Neural crest cell (in vitro differentiated cells): ENCODE measurements at regions not wholly inside any gene's neighbourhood (a gene's known extent, or its start where the extent isn't known, plus 50 kb on each side); places are given as distances from the start of the nearest gene placed in this dataset.

ENCODE experiments used
- DNase-seq: peaks from one replicate; pipeline ENCODE4 v3.0.0; 2021; ENCODE audit warnings: low read depth, mixed read lengths, low spot score
- H3K27ac Mint-ChIP-seq: one replicate; pipeline ENCODE4 v1.8.0; 2021; ENCODE audit warnings: mild to moderate bottlenecking, mixed read lengths; ENCODE audit not compliant: unreplicated experiment
- H3K27me3 Mint-ChIP-seq: 2 replicates; pipeline ENCODE4 v1.8.0; 2021; ENCODE audit warnings: low read depth, mild to moderate bottlenecking, mixed read lengths
- H3K36me3 Mint-ChIP-seq: 2 replicates; pipeline ENCODE4 v1.8.0; 2021; ENCODE audit warnings: low read depth, mild to moderate bottlenecking, mixed read lengths
- H3K4me1 Mint-ChIP-seq: 2 replicates; pipeline ENCODE4 v1.8.0; 2021; ENCODE audit warnings: mixed read lengths
- H3K4me3 Mint-ChIP-seq: one replicate; pipeline ENCODE4 v1.8.0; 2021; ENCODE audit warnings: mild to moderate bottlenecking, mixed read lengths
- H3K9me3 Mint-ChIP-seq: 2 replicates; pipeline ENCODE4 v1.8.0; 2021; ENCODE audit warnings: mixed read lengths
- CTCF ChIP-seq: fragments of 200-600 bp; sonication (generic); conservative IDR thresholded peaks from 2 replicates; pipeline ENCODE4 v1.5.0; 2021; ENCODE audit warnings: antibody characterized with exemption, mild to moderate bottlenecking

GRCh38 chr14:54172114-54172513 lies 215.5 kb upstream of the BMP4 start:
- Mint-ChIP-seq H3K27ac (no peak overlapping the region), H3K4me3 (no peak overlapping the region), H3K27me3 (no peaks in the 10 kb centered on the region), H3K9me3 (no peaks in the 10 kb centered on the region), H3K4me1 (peaks cover 24% of the 10 kb centered on the region), H3K36me3 (no peaks in the 10 kb centered on the region)
- TF ChIP-seq CTCF: no peak
- DNase-seq: no peak

GRCh38 chr14:54172562-54172961 lies 215.9 kb upstream of the BMP4 start:
- no peak for DNase-seq
- Mint-ChIP-seq H3K4me3 (no peak overlapping the region), H3K36me3 (no peaks in the 10 kb centered on the region), H3K27ac (no peak overlapping the region), H3K4me1 (peaks cover 24% of the 10 kb centered on the region), H3K27me3 (no peaks in the 10 kb centered on the region), H3K9me3 (no peaks in the 10 kb centered on the region)
- no peak for TF ChIP-seq CTCF

GRCh38 chr14:54173802-54174201 lies 217.2 kb upstream of the BMP4 start:
- H3K4me3 Mint-ChIP-seq: no peak overlapping the region
- no peaks in the 10 kb centered on the region for H3K27me3 Mint-ChIP-seq
- H3K27ac Mint-ChIP-seq: no peak overlapping the region
- H3K9me3 Mint-ChIP-seq: no peaks in the 10 kb centered on the region
- no peak for TF ChIP-seq CTCF
- peaks cover 30% of the 10 kb centered on the region for H3K4me1 Mint-ChIP-seq
- H3K36me3 Mint-ChIP-seq: no peaks in the 10 kb centered on the region
- DNase-seq: no peak

GRCh38 chr14:54174457-54174856 lies 217.8 kb upstream of the BMP4 start:
- Mint-ChIP-seq H3K36me3 (no peaks in the 10 kb centered on the region), H3K4me3 (no peak overlapping the region), H3K27ac (no peak overlapping the region), H3K4me1 (peaks cover 30% of the 10 kb centered on the region), H3K9me3 (no peaks in the 10 kb centered on the region), H3K27me3 (no peaks in the 10 kb centered on the region)
- DNase-seq: no peak
- TF ChIP-seq CTCF: no peak

- DNase-seq: peak; percentile 74
- Mint-ChIP-seq H3K9me3 (no peaks in the 10 kb centered on the region), H3K27me3 (no peaks in the 10 kb centered on the region), H3K4me1 (peaks cover 26% of the 10 kb centered on the region), H3K36me3 (no peaks in the 10 kb centered on the region), H3K27ac (no peak overlapping the region), H3K4me3 (no peak overlapping the region)
- peak; percentile 91 for TF ChIP-seq CTCF
These were observed 218.8 kb upstream of the BMP4 start for GRCh38 chr14:54175298-54175942.
